ENCODE measurements at regions not wholly inside any gene's neighbourhood (a gene's known extent, or its start where the extent isn't known, plus 50 kb on each side); places are given as distances from the start of the nearest gene placed in this dataset.

GRCh38 chr3:43869491-43869890, 178.8 kb downstream of the ABHD5 start:
- no peaks in the 10 kb centered on the region for H3K9me3 ChIP-seq (ENCODE audit: control insufficient read depth, insufficient read depth, low read length)
- no peak overlapping the region for H2BK5ac ChIP-seq (ENCODE audit: low read depth, low read length, poor library complexity, severe bottlenecking)
- H2BK15ac ChIP-seq (ENCODE audit: low read depth, low read length), result peak overlapping the region; percentile 88; the same call in 2 of the 3 replicates
- H3K56ac ChIP-seq (ENCODE audit: extremely low read depth, insufficient read depth, low read length), result peak overlapping the region; percentile 5; the same call in 1 of the 2 replicates
- ATAC-seq (ENCODE audit: low read depth), result no peak
- H2AK5ac ChIP-seq (ENCODE audit: low read depth, low read length), result peak overlapping the region; percentile 97
- peaks cover 36% of the 10 kb centered on the region for H3K9me1 ChIP-seq (ENCODE audit: insufficient read depth, low read length)
- peak overlapping the region; percentile 25 for H3K27ac ChIP-seq (ENCODE audit: insufficient read depth, low read length)
- TF ChIP-seq RFX5 (IDR thresholded peaks at IDR 0.05; ENCODE audit: low read depth, low read length), result no peak
- no peak for TF ChIP-seq NFE2L2 (IDR thresholded peaks at IDR 0.05; ENCODE audit: low read depth, low read length)
- no peak for TF ChIP-seq POLR2A (IDR thresholded peaks at IDR 0.05; ENCODE audit: low read depth, low read length)
- no peak for TF ChIP-seq CTCF (conservative IDR thresholded peaks at IDR 0.05; ENCODE audit: low read depth, low read length)
- no peak for TF ChIP-seq MAFK (IDR thresholded peaks at IDR 0.05; ENCODE audit: low read depth, low read length)
- no peak for TF ChIP-seq RCOR1 (IDR thresholded peaks at IDR 0.05; ENCODE audit: insufficient replicate concordance, low read length)
- TF ChIP-seq USF2 (IDR thresholded peaks at IDR 0.05; ENCODE audit: low read depth, low read length), result no peak
- TF ChIP-seq RAD21 (IDR thresholded peaks at IDR 0.05; ENCODE audit: low read length), result no peak
- TF ChIP-seq CHD1 (IDR thresholded peaks at IDR 0.05; ENCODE audit: low read depth, low read length), result no peak
- no peak for TF ChIP-seq FOS (IDR thresholded peaks at IDR 0.05; ENCODE audit: low read depth, low read length)
- no peak for TF ChIP-seq MXI1 (IDR thresholded peaks at IDR 0.05; ENCODE audit: borderline replicate concordance, low read depth, low read length)
- TF ChIP-seq CEBPB (IDR thresholded peaks at IDR 0.05; ENCODE audit: low read depth, low read length), result no peak
- no peak for TF ChIP-seq ELK1 (IDR thresholded peaks at IDR 0.05; ENCODE audit: borderline replicate concordance, low read depth, low read length)
- no peak for TF ChIP-seq BHLHE40 (IDR thresholded peaks at IDR 0.05; ENCODE audit: low read depth, low read length)
- no peak for TF ChIP-seq MAZ (IDR thresholded peaks at IDR 0.05; ENCODE audit: borderline replicate concordance, low read depth, low read length)
- no peak for TF ChIP-seq SMC3 (IDR thresholded peaks at IDR 0.05; ENCODE audit: low read depth, low read length)
- H3K4ac ChIP-seq (ENCODE audit: low read depth, low read length), result peak overlapping the region; percentile 94
- dilution Hi-C loops (cut with HindIII; ENCODE audit: low sequenced_read_pairs, unreplicated experiment), result no loop called here
- peaks cover 0 to 4% of the 10 kb centered on the region in 2 experiments; a peak in 1 of 4 replicates for H3K79me1 ChIP-seq (ENCODE audit: low read depth in 1 of 2, low read length in 2 of 2)
- no CpG with 5 or more reads among the region's 3 CpGs for WGBS, 2 experiments (ENCODE audit: extremely low coverage in 2 of 2, insufficient read length in 1 of 2)
- H2AFZ ChIP-seq (replicated peaks; ENCODE audit: low read length, poor library complexity), result no peak overlapping the region
- no TSS peak for BruUV-seq (replicated peaks)
- H3K18ac ChIP-seq (ENCODE audit: low read depth, low read length), result peak overlapping the region; percentile 39
- peak overlapping the region; percentile 95 for H2BK120ac ChIP-seq (ENCODE audit: low read depth, low read length)
- no peaks in the 10 kb centered on the region for H4K20me1 ChIP-seq (ENCODE audit: insufficient read depth, low read length)
- POLR2A ChIA-PET (ENCODE audit: unreplicated experiment), result interaction anchor here (0.6 kb wide), 1 partner anchor 75 kb away, joined by 3 read pairs; no protein-coding TSS in a partner anchor
- H3K4me2 ChIP-seq (ENCODE audit: low read depth, low read length), result no peak overlapping the region
- peak overlapping the region; percentile 69 to 82; a peak in 3 of 4 replicates for H4K8ac ChIP-seq (ENCODE audit: low read depth in 2 of 2, low read length in 2 of 2)
- H3K14ac ChIP-seq (replicated peaks; ENCODE audit: low read depth, low read length), result peak overlapping the region; percentile 76
- peaks cover 38% of the 10 kb centered on the region for H3K4me1 ChIP-seq (ENCODE audit: control insufficient read depth, insufficient read depth, low read length)
- peak overlapping the region; percentile 80 for H2AK9ac ChIP-seq (replicated peaks; ENCODE audit: low read depth, low read length, poor library complexity)
- no peaks in the 10 kb centered on the region for H3K36me3 ChIP-seq (ENCODE audit: control insufficient read depth, insufficient read depth, low read length)
- intact Hi-C loops (cut with micrococcal nuclease), result no loop called here
- H4K5ac ChIP-seq (ENCODE audit: low read depth, low read length), result no peak overlapping the region
- H3K27me3 ChIP-seq (ENCODE audit: control insufficient read depth, insufficient read depth, low read length), result no peaks in the 10 kb centered on the region
- peak overlapping the region; percentile 39; the same call in 1 of the 2 replicates for H3K23ac ChIP-seq (ENCODE audit: low read depth, low read length)
- peak overlapping the region; percentile 99 for H2BK20ac ChIP-seq (ENCODE audit: low read depth, low read length)
- CTCF ChIA-PET, result interaction anchor here (6.6 kb wide), 1 partner anchor 14 kb away, joined by 26 read pairs; no protein-coding TSS in a partner anchor
- no peak overlapping the region for H3K9ac ChIP-seq (ENCODE audit: low read depth, low read length)
- peak overlapping the region; percentile 89 for H4K91ac ChIP-seq (ENCODE audit: insufficient read depth, low read depth, low read length)
- no peak overlapping the region for H3K4me3 ChIP-seq (ENCODE audit: insufficient read depth, low read depth, low read length)
- no peak for DNase-seq
- in situ Hi-C loops (cut with MboI; ENCODE audit: low sequenced_read_pairs), result no loop called here

All from IMR-90 (cell line).